ENCODE measurements at regions not wholly inside any gene's neighbourhood (a gene's known extent, or its start where the extent isn't known, plus 50 kb on each side); places are given as distances from the start of the nearest gene placed in this dataset.
"Not testable (repeated sequence)": the region's sequence is repeated elsewhere in the genome, so short reads cannot be mapped to it uniquely, and the experiment has no call there.

DNA sequence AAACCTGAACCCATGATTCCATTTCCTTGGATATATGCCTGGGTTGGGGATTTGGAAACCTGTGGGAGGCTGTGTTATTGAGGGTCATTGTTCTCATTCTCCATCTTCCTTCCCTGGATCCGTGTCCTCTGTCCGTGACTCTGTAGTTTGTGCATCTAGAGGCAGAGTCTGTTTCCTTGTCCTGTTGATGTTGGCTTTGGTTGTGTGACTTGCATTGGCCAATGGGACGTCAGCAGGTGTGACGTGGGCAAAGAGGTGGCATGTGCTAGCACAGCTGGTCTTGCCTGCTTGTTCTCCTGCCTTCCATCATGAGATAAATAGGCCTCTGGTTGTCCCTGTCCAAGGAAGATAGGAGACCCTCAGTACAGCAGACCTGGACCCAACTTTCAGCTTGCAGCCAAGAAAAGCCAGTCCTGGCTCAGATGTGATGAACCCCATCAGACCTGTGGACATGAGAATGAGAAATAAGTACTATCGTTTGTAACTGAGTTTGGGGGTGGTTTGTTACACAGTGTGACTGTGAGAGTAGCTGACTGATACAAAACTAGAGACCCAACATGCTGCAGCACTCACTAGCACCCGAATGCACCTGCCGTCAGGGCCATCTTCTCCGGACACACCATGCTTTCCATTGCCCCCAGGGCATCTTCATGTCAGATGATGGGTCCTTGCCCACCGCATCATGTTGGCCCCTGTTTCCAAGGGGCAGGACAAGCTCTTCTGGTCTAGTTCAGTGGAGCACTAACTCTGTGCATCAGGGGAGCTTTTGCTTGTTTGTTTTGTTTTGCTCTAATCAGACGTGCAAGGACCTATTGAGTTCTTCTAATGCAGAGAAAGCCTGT is 195.3 kb upstream of the SULF2 start:
- no peak for DNase-seq (ENCODE audit: low read depth)

- DNase-seq (ENCODE audit: low read depth) = not testable (repeated sequence)
Measured at GRCh38 chr20:47979361-47980095, 194.2 kb upstream of the SULF2 start.

- not testable (repeated sequence) for DNase-seq (ENCODE audit: low read depth)
Measured at GRCh38 chr20:47978428-47979120, 193.3 kb upstream of the SULF2 start.

- DNase-seq (ENCODE audit: low read depth) = not testable (repeated sequence)
Measured at GRCh38 chr20:47977789-47978252, 192.5 kb upstream of the SULF2 start.

GRCh38 chr20:47977017-47977788 is 191.9 kb upstream of the SULF2 start:
- DNase-seq (ENCODE audit: low read depth) = not testable (repeated sequence)

DNA sequence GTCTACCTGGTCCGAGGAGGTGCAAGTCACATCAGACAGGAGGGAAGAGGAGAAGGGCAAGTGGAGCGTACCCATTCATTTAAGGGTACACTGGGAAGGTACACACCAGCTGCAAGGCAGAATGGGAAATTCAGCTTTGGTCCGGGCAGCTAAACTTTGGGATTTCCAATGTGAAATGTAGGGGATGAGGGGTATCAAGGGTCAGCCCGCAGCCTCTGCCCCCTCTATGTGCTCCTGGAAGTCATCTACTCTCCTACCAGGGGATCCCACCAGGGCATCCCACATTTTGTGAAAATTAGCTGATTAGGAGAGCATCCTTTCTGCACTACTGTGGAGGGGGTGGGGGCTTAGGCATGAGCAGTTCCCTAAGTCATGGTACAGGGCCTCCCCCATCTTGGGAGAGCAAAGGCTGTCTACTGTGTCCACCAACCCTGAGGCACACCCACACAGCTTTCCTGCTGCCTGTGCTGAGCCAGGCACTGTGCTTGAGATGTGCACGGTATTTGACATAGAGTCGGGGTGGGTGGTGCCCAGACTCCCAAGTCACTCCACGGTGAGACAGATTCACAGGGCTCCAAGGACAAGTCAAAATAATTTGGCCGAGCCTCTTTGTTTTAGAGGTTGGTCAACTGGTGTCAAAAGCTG is 189.1 kb upstream of the SULF2 start:
- DNase-seq (ENCODE audit: low read depth) = no peak

DNA sequence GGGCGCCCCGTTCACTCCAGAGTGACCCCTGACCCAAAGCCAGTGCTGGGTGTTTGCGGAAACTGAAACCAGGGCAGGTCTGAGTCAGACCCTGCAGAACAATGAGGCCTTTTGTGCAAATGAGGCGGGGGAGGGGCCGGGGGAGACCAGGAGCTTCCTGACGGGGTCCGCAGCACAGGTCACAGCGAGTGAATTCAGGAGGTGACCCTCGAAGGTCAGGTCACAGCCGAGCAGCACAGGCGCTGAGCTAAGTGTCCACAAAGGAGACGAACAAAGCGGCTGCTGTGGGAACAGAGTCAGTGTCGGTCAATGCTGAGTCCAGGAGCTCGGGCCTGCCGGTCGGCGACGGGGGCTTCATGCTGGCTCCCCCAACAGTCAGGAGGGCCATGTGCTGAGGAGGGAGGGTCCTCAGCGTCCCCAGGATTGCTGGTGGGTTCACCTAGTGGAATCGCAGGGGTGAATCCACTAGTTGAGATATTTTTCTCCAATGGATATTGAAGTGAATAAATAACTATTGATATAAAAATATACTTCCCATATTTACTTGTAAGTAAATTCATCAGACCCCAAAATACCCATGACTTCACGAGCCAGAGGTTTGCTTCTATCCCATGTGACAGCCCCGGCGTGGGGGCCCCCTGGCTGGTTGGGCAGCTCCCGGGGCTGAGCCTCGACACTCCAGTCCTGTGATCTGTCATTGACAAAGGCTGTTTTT is 188.4 kb upstream of the SULF2 start:
- DNase-seq (ENCODE audit: low read depth) = no peak

GRCh38 chr20:47972916-47973309 is 187.6 kb upstream of the SULF2 start:
- no peak for DNase-seq (ENCODE audit: low read depth)

DNA sequence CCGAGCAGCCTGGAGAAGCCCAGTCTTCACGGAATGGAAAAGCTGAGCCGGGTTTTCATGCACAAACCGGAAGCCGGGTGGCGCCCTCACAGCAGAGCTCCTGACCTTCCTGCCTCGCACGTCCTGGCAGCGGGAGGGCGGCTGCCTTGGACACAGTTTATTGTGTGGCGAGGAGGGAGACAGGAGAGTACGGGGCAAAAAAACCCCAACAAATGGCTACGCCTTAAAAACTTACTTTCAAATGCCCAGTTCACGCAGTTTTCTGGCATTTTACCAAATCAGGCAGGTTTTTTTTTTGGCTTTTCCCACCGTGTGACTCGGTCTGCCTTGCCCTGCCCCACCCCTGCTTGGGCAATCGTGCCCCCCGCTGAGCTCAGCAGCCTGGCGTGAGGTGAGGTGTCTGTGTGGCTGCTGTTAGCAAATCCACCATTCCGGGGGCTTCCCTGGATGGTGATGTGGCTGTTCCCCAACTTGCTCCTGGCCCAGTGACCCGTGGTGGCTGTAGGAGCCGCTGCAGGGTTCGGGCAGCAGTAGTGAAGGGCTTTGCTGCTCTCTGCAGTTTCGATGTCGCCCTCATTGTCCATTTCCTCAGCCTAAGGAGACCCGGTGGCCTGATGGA is 187.1 kb upstream of the SULF2 start:
- DNase-seq (ENCODE audit: low read depth) = not testable (repeated sequence)

DNA sequence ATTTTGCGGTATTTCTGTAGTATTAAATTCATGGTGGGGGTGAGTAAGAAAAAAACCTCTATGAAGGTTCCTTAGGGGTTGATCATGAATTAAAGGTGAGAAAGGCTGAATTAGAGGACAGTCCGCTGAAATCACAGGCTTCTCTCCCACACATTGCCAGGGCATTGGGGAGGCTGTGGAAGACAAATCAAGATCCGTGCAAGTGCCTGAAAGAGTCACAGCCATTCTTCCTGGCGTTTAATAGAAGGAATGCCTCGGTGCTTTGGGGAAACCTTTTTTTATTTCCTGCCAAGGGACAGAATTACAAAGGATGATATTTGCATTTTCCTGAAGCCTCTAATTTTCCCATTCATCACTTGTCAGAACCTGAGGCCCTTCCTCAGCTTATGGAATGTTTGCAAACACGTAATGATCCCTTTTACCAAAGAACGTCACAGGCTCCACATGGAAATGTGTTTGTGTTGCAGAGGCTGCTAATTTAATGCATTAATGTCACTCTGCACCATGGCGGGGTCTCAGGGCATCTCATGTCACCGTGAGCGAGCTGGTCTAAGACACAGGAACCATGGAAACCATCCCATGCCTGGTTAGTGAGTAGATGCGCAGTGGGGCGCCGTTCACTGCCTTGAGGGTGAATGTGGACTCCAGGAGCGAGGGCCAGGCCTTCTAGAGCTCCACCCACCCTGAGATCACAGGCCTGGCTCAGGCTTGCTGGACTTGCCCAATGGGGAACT is 185.9 kb upstream of the SULF2 start:
- no peak for DNase-seq (ENCODE audit: low read depth)

- DNase-seq (ENCODE audit: low read depth) = peak; percentile 36
Measured at GRCh38 chr20:47970282-47970903, 185.1 kb upstream of the SULF2 start.

- DNase-seq (ENCODE audit: low read depth) = no peak
Measured at GRCh38 chr20:47969426-47969825, 184.1 kb upstream of the SULF2 start.

- no peak for DNase-seq (ENCODE audit: low read depth)
Measured at GRCh38 chr20:47968541-47969310, 183.4 kb upstream of the SULF2 start.

DNA sequence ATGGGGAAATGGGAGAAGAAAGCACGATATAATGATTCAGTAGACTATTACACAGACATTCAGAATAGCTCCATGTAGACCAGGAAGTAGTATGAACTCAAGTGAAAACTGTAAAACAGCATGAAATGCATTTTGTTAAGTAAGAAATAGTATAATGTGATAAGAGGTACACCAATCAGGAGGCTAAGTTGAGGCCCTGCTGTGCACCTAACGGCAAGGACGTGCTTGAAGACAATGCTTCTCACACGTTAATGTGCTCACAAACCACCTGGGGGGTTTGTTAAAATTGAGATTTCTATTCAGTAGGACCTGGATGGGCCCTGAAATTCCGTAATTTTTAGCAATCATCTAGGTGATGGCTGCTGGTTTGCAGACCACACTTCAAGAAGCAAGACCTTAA is 178.9 kb upstream of the SULF2 start:
- DNase-seq (ENCODE audit: low read depth) = no peak

DNA sequence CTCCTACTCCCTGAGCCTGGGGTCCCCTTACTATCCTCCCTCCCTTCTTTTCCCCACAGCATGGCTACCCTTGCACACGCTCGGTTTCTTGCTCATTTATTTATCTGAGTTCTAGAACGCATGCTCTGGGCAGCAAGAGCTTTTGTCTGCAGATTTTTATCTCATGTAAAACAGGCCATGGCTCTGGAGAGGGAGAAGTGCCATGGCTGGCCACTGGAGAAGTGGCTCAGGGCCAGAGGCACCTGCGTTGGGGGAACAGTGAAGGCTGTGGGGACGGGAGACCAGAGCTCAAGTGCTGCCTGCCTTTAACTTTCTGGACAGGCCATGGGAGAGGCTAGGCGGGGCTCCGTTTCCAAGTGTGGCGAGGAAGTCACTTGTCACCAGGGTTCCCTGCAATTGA is 177.7 kb upstream of the SULF2 start:
- DNase-seq (ENCODE audit: low read depth) = no peak

DNA sequence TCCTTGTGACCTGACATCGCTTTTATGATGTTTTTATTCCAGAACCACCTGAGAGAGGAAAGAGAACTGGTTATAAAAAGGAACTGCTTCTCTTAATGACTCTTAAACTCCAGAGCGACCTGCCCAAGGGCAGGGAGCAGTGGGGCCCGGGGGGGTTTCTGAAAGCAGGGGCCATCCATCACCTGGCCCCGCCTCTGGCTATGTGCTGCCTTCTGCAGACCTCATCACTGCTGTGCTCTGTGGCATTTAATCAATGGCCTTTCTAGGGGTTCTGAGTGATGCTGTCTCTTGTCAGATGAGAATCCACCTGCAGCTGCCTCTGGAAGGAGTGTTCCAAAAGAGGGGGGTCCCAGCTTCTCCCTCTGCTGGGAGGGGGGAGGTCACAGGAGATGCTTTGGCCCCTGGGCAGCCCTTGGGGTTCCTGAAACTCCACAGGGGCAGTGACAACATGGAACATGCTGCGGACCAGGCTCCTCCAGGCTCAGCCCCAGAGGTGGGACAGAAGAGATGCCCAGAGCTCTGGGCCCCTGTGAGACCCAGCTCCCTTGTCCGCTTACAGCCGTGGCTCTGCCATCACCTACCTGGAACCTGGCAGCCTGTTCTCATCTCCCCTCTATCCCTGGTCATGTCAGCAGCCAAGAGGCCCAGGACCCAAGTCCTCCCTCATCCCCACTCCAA is 177.1 kb upstream of the SULF2 start:
- DNase-seq (ENCODE audit: low read depth) = no peak

DNA sequence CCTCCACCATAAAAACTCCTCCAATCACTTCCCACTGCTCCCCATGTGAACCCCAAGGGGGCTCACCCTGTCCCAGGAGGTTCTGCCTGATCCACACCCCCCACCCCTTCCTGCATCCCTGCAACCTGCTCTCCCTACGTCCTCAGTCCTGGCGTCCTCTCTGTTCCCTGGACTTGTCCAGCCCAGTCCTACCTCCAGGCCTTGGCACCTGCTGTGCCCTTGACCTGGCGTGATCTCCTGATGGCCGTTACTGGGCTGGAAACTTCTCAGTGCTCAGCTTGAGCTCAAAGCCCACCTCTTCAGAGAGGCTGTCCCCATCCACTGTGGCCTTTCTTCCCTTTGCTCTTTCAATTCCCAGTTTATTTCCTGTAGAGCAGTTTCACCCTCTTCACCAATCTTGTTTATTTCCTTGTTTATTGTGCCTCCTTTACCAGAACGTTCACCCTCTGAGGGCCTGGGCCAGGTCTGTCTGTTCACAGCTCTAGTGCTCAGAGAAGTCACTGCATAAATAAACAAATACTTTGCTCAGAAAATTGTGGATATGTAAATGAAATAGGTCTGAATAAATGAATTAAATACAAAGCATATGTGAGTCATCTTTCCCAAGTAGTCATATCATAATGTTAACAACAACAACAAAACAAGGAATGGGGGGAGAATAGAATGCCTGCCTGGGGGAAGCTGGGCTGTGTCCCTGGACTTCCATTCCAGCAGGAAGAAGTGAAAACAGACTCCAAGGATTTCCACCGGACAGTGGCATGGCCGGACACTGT is 175.7 kb upstream of the SULF2 start:
- DNase-seq (ENCODE audit: low read depth) = no peak
